ENCODE measurements at regions not wholly inside any gene's neighbourhood (a gene's known extent, or its start where the extent isn't known, plus 50 kb on each side); places are given as distances from the start of the nearest gene placed in this dataset.

- H3K27me3 ChIP-seq (ENCODE audit: low read depth) = no peaks in the 10 kb centered on the region
- no peak overlapping the region for H3K27ac ChIP-seq
- no peaks in the 10 kb centered on the region for H3K36me3 ChIP-seq
- DNase-seq (no peak), ATAC-seq (no peak)
- no peak overlapping the region for H3K4me3 ChIP-seq
- intact Hi-C loops (cut with DNase I) = no loop called here
- peaks cover 18% of the 10 kb centered on the region for H3K9me3 ChIP-seq
- TF ChIP-seq CTCF (IDR thresholded peaks at IDR 0.05) = no peak
- H3K4me1 ChIP-seq = no peaks in the 10 kb centered on the region
Observed at GRCh38 chr11:86722748-86723147, 50.3 kb upstream of the ME3 start.

Data from lower lobe of right lung (tissue), 2 donors.